Activated CD4-positive, alpha-beta T cell treated with anti-CD3 and anti-CD28 coated beads, Interleukin-2, amount 50 U/mL, for 16 hours (primary cell): ENCODE measurements at regions not wholly inside any gene's neighbourhood (a gene's known extent, or its start where the extent isn't known, plus 50 kb on each side); places are given as distances from the start of the nearest gene placed in this dataset.
A peak's percentile ranks its signal among the peaks of the same experiment; 100 is the strongest.

Experiments used
- DNase-seq: peaks from one replicate; pipeline ENCODE4 v3.0.0-alpha.2; 2020

- no peak for DNase-seq
These were observed 195.4 kb upstream of the PRMT6 start for GRCh38 chr1:106861110-106861509.

- DNase-seq: no peak
These were observed 187.6 kb upstream of the PRMT6 start for GRCh38 chr1:106868828-106869227.

GRCh38 chr1:106875622-106876021, 180.9 kb upstream of the PRMT6 start:
- DNase-seq: no peak

DNA sequence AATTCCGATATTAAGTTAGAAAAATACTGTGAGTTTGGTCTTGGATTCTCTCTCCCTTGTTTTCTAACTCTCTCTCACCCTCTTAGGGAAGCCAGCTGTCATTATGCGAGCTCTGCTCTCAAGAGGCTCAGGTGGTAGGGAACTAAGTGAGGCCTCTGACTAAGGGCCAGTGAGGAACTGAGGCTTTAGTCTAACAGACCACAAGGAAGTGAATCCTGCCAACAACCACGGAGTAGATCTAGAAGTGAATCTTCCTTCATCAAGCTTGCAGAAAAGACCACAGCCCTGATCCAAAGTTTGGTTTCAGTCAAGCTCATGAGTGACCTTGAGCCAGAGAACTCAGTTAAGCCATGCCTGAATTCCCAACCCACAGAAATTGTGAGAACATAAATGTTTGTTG, 180.1 kb upstream of the PRMT6 start:
- DNase-seq: no peak

- no peak for DNase-seq
These were observed 176.9 kb upstream of the PRMT6 start for GRCh38 chr1:106879538-106879937.

DNA sequence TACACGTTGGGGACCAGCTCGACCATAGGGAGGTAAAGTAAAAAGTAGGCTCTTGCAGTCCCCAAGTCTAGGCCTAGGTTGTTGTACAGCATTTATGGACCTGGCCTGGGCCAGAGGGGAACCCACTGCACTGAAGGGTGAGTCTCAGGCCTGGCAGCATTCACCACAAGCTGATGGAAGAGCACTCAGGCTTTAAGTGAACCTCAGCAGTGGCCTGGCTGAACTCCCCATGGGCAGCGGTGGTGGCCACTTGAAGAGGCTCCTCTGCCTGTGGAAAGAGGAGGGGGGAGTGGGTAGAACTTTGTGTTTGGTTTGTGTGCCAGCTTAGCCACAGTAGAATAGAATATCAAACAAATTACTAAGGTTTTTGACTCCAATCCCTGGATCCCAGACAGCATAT, 176.2 kb upstream of the PRMT6 start:
- DNase-seq: no peak

DNA sequence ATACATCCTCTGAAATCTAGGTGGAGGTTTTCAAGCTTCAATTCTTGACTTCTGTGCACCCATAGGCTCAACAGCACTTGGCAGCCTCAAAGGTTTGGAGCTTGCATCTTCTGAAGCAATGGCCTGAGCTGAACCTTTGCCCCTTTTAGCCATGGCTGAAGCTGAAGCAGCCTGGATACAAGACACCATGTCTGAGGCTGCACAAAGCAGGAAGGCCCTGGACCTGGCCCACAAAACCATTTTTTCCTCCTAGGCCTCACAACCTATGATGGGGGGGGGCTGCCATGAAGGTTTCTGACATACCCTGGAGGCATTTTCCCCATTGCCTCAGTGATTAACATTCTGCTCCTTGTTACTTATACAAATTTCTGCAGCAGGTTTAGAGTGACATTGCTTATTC, 173.3 kb upstream of the PRMT6 start:
- DNase-seq: no peak

DNA sequence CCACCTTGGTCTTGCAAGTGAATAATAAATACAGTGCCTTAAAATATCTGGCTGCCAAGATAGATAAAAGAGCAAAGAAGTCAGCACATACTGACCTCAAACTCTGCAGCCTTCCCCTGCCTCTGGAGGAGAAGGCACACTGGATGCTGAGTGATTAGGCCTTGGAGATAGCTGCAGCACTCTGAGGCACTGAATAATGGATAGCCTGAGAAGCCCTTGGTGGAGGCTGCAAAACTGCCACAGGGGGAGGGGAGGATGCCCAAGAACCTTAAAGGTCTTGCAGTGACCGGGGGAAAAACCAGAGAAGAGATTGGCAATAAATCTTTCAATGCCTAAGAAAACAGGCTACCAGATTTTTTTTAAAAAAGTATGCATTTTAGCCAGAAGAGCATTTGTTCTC, 167.4 kb upstream of the PRMT6 start:
- DNase-seq: no peak

- no peak for DNase-seq
These were observed 166.9 kb upstream of the PRMT6 start for GRCh38 chr1:106889583-106889982.

- no peak for DNase-seq
These were observed 158.5 kb upstream of the PRMT6 start for GRCh38 chr1:106897976-106898375.

GRCh38 chr1:106899644-106900043, 156.8 kb upstream of the PRMT6 start:
- DNase-seq: no peak

- no peak for DNase-seq
These were observed 148.7 kb upstream of the PRMT6 start for GRCh38 chr1:106907795-106908194.

GRCh38 chr1:106908689-106909088, 147.8 kb upstream of the PRMT6 start:
- DNase-seq: no peak

- no peak for DNase-seq
These were observed 145.7 kb upstream of the PRMT6 start for GRCh38 chr1:106910798-106911197.

DNA sequence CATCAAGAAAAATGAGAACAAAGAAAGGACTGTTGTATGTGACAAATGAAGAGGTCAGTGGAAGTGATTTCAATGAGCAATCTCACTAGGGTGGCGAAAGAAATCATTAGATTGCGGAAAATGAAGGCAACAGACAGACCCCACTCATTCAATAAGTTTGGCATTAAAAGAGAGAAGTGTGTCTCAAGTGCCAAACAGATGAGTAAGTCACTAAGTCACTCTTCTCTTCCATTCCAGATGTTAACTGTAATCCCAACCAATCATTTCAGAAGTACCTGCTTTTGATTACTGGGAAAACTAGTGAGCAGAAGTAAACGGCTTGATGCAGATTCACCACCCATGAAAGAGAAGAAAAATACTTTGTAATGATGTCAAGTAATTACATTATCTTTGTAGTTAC, 144.3 kb upstream of the PRMT6 start:
- no peak for DNase-seq

DNA sequence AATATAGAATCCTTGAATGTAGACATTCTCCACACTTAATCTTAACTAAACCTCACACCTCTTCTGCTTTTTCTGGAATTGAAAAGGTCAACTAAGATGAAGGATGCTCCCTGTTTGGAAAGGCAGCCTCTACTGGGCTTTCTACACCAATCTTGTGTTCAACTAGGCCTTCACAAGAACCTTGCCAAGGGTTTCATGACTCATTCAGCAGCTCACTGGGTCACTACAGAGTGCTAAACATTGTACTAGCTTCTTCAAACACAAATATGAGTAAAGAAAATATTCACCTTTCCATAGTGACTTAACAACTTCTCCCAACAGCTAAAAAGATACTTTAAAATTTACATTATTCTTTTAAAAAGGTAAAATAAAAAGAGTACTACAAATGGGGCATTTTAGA, 135.3 kb upstream of the PRMT6 start:
- no peak for DNase-seq

DNA sequence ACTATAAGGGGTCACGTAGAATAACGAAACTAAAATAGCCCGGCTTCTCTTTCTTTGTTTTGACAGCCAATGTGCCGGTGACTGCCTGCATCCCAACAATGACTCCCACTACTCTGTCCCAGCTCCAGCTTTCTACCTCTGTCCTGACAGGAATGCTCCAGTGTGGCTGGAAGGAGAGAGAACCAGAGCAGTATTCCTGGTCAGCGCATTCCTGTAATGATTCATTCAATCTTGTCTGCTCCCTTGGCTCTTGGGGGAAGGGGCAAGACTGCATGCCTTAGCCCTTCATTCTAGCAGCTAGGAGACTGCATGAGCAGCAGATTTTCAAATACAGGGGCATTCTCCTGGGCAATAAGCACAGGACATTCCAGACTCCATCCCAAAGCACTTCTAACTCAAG, 132.1 kb upstream of the PRMT6 start:
- DNase-seq: no peak

GRCh38 chr1:106925750-106926149, 130.7 kb upstream of the PRMT6 start:
- DNase-seq: no peak

DNA sequence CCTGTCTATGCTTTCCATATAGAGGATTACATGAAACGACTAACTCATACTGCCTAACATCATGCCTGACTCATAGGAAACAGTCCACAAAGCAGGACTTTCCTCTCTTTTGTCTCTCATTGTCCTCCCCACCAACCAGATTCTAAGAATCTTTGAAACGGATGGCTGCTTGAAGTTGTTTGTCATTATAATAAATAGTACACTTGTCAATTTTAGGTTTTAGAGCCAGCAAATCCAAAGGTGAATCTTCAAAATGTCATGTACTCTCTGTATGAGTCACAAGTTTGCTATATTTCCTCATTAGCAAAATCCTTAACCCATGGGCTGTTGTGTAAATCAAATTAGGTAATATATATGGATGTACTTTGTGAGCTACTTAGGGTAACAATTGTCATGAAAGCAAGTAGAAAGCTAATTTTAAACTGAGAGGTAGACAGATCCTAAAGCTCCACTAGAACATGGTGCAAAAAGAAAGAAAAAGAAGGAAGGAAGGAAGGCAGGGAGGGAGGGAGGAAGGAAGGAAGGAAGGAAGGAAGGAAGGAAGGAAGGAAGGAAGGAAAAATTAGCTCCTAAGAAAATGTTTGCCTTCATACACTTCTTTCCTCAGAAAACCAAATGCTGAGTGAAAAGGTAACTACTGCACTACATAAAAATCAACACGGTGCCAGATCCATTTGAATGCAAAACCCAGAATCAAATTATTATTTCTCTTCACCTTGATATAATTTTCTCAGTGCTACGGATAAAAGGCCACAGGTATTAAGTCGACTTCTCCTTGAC, 129.5 kb upstream of the PRMT6 start:
- no peak for DNase-seq

DNA sequence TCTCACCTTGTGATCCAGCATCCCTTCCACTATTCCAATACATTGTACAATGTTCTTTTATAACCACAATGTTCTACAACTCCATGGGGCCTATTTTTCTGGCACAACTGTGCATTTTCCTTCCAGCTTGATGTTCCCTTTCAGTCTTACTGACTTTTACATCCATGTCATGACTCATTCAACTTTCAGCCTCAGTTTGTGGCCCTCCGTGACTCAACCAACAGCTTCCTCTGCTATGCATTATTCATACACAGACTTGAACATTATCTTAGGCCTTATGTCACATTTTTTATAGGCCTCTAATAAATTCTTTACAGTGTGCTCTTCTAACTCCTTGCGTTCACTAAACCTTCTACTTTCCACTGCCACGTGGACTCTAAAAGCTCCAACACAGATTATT, 119.4 kb upstream of the PRMT6 start:
- peak; percentile 4 for DNase-seq

GRCh38 chr1:106944721-106945120, 111.8 kb upstream of the PRMT6 start:
- DNase-seq: no peak

GRCh38 chr1:106952776-106953175, 103.7 kb upstream of the PRMT6 start:
- DNase-seq: no peak

DNA sequence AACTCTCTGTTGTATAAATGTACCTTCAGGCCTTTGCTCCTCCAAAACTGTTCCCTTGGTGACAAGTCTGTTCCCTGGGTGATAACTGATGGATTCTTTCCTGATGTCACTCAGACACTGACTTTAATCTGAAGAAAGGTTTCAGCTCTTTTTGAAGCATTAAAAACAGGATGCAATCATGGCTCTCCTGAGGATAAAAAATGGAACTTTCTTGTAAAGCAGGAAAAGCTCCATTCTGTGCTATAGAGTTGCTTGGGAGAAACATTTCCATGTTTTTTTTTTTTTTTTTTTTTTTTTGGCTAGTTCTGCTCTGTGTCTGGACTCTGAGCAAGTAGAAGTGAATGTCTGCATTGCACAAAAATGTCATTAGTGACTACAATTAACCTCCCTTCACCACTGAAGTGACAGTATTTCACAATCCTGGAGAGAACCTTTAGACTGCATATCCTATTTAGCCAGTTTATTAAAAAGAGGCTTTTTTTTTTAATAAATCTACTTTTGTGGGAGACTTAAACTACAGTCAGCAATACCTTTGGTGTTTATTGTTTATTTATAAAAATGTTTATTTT, 101.7 kb upstream of the PRMT6 start:
- no peak for DNase-seq

DNA sequence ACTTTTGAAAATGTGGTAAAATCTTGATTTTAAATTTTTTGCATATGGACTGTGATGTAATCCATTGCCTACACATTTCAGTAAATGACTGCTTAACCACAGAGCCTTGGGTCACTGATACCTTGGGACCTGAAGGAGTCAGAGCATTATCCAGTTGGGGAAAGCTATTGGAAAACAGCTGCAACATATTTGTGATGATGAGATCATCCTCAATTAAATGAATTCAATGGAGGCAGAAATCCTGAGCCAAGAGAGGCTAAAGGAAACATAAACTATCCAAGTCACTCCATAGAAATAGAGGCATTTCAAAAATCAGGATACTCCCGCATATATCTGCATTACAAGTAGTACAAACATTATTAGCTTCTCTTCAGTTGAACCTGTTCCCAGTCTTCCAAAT, 99.8 kb upstream of the PRMT6 start:
- DNase-seq: no peak

DNA sequence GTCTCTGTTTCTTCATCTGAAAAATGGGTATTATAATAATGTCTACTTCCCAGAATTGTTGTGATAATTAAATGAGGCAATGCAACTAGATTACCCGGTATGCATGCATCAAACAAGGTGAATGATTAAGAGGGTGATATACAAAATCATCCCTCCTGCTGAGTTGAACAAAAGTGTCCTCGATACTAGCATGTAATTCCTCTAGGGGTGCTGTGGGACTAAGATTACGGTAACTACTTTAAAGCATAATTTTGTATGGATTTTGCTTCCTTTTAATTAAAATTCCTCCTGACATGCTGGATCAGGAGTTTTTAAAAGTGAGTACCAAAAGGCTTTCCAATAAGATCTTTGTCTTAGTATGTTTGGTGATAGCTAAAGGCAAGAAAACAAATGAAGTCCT, 98.7 kb upstream of the PRMT6 start:
- no peak for DNase-seq
